ENCODE measurements at regions not wholly inside any gene's neighbourhood (a gene's known extent, or its start where the extent isn't known, plus 50 kb on each side); places are given as distances from the start of the nearest gene placed in this dataset.

GRCh38 chr7:51640841-51641240 lies 324.2 kb upstream of the COBL start:
- no peak overlapping the region for H3K4me3 Mint-ChIP-seq
- H3K9me3 Mint-ChIP-seq, result peaks cover 11% of the 10 kb centered on the region
- H3K27ac Mint-ChIP-seq, result no peak overlapping the region
- H3K4me1 Mint-ChIP-seq (ENCODE audit: low read depth), result no peaks in the 10 kb centered on the region
- no peaks in the 10 kb centered on the region for H3K36me3 Mint-ChIP-seq (ENCODE audit: low read depth)
- H3K27me3 Mint-ChIP-seq (ENCODE audit: low read depth), result no peaks in the 10 kb centered on the region

- Mint-ChIP-seq H3K9me3 (peaks cover 9% of the 10 kb centered on the region), H3K36me3 (ENCODE audit: low read depth) (no peaks in the 10 kb centered on the region), H3K27me3 (ENCODE audit: low read depth) (no peaks in the 10 kb centered on the region), H3K27ac (no peak overlapping the region), H3K4me1 (ENCODE audit: low read depth) (no peaks in the 10 kb centered on the region), H3K4me3 (no peak overlapping the region)
These were observed 323.2 kb upstream of the COBL start for GRCh38 chr7:51639661-51640334.

GRCh38 chr7:51636503-51636902 lies 319.9 kb upstream of the COBL start:
- Mint-ChIP-seq H3K36me3 (ENCODE audit: low read depth) (no peaks in the 10 kb centered on the region), H3K27ac (no peak overlapping the region)

GRCh38 chr7:51635775-51636174 lies 319.2 kb upstream of the COBL start:
- Mint-ChIP-seq H3K27ac (no peak overlapping the region), H3K36me3 (ENCODE audit: low read depth) (no peaks in the 10 kb centered on the region), H3K4me1 (ENCODE audit: low read depth) (no peaks in the 10 kb centered on the region), H3K9me3 (peaks cover 9% of the 10 kb centered on the region), H3K27me3 (ENCODE audit: low read depth) (no peaks in the 10 kb centered on the region), H3K4me3 (no peak overlapping the region)

More at GRCh38 chr7:51636503-51636902, 319.9 kb upstream of the COBL start:
- Mint-ChIP-seq H3K27me3 (ENCODE audit: low read depth) (no peaks in the 10 kb centered on the region), H3K4me3 (no peak overlapping the region), H3K9me3 (peaks cover 3% of the 10 kb centered on the region), H3K4me1 (ENCODE audit: low read depth) (no peaks in the 10 kb centered on the region)

- peaks cover 15% of the 10 kb centered on the region for H3K9me3 Mint-ChIP-seq
- no peaks in the 10 kb centered on the region for H3K4me1 Mint-ChIP-seq (ENCODE audit: low read depth)
- no peak overlapping the region for H3K27ac Mint-ChIP-seq
- H3K36me3 Mint-ChIP-seq (ENCODE audit: low read depth), result no peaks in the 10 kb centered on the region
- no peak overlapping the region for H3K4me3 Mint-ChIP-seq
- H3K27me3 Mint-ChIP-seq (ENCODE audit: low read depth), result no peaks in the 10 kb centered on the region
These were observed 317.9 kb upstream of the COBL start for GRCh38 chr7:51634538-51634937.

- Mint-ChIP-seq H3K27me3 (ENCODE audit: low read depth) (no peaks in the 10 kb centered on the region), H3K4me3 (no peak overlapping the region), H3K27ac (no peak overlapping the region), H3K36me3 (ENCODE audit: low read depth) (no peaks in the 10 kb centered on the region), H3K9me3 (peaks cover 18% of the 10 kb centered on the region), H3K4me1 (ENCODE audit: low read depth) (no peaks in the 10 kb centered on the region)
These were observed 317.4 kb upstream of the COBL start for GRCh38 chr7:51634025-51634424.

- Mint-ChIP-seq H3K27ac (no peak overlapping the region), H3K4me1 (ENCODE audit: low read depth) (no peaks in the 10 kb centered on the region), H3K9me3 (peaks cover 18% of the 10 kb centered on the region), H3K36me3 (ENCODE audit: low read depth) (no peaks in the 10 kb centered on the region), H3K4me3 (no peak overlapping the region), H3K27me3 (ENCODE audit: low read depth) (no peaks in the 10 kb centered on the region)
These were observed 317.0 kb upstream of the COBL start for GRCh38 chr7:51633596-51633995.

GRCh38 chr7:51633006-51633405 lies 316.4 kb upstream of the COBL start:
- Mint-ChIP-seq H3K27me3 (ENCODE audit: low read depth) (no peaks in the 10 kb centered on the region), H3K27ac (no peak overlapping the region), H3K4me1 (ENCODE audit: low read depth) (no peaks in the 10 kb centered on the region), H3K9me3 (peaks cover 18% of the 10 kb centered on the region), H3K36me3 (ENCODE audit: low read depth) (no peaks in the 10 kb centered on the region), H3K4me3 (no peak overlapping the region)

- no peaks in the 10 kb centered on the region for H3K27me3 Mint-ChIP-seq (ENCODE audit: low read depth)
- H3K4me3 Mint-ChIP-seq, result no peak overlapping the region
- H3K4me1 Mint-ChIP-seq (ENCODE audit: low read depth), result no peaks in the 10 kb centered on the region
- H3K9me3 Mint-ChIP-seq, result peaks cover 22% of the 10 kb centered on the region
- no peak overlapping the region for H3K27ac Mint-ChIP-seq
- no peaks in the 10 kb centered on the region for H3K36me3 Mint-ChIP-seq (ENCODE audit: low read depth)
These were observed 314.3 kb upstream of the COBL start for GRCh38 chr7:51630933-51631332.

- Mint-ChIP-seq H3K36me3 (ENCODE audit: low read depth) (no peaks in the 10 kb centered on the region), H3K27me3 (ENCODE audit: low read depth) (no peaks in the 10 kb centered on the region), H3K4me3 (no peak overlapping the region), H3K27ac (no peak overlapping the region), H3K4me1 (ENCODE audit: low read depth) (no peaks in the 10 kb centered on the region), H3K9me3 (peaks cover 25% of the 10 kb centered on the region)
These were observed 312.6 kb upstream of the COBL start for GRCh38 chr7:51629206-51629605.

GRCh38 chr7:51621956-51622355 lies 305.3 kb upstream of the COBL start:
- Mint-ChIP-seq H3K36me3 (ENCODE audit: low read depth) (no peaks in the 10 kb centered on the region), H3K27ac (no peak overlapping the region), H3K4me1 (ENCODE audit: low read depth) (no peaks in the 10 kb centered on the region), H3K27me3 (ENCODE audit: low read depth) (no peaks in the 10 kb centered on the region), H3K4me3 (no peak overlapping the region), H3K9me3 (peaks cover 23% of the 10 kb centered on the region)

GRCh38 chr7:51620706-51621105 lies 304.1 kb upstream of the COBL start:
- Mint-ChIP-seq H3K4me1 (ENCODE audit: low read depth) (no peaks in the 10 kb centered on the region), H3K36me3 (ENCODE audit: low read depth) (no peaks in the 10 kb centered on the region), H3K9me3 (peaks cover 19% of the 10 kb centered on the region), H3K27me3 (ENCODE audit: low read depth) (no peaks in the 10 kb centered on the region), H3K27ac (no peak overlapping the region), H3K4me3 (no peak overlapping the region)

GRCh38 chr7:51619880-51620279 lies 303.3 kb upstream of the COBL start:
- Mint-ChIP-seq H3K4me1 (ENCODE audit: low read depth) (no peaks in the 10 kb centered on the region), H3K9me3 (peaks cover 19% of the 10 kb centered on the region), H3K36me3 (ENCODE audit: low read depth) (no peaks in the 10 kb centered on the region), H3K27me3 (ENCODE audit: low read depth) (no peaks in the 10 kb centered on the region), H3K27ac (no peak overlapping the region), H3K4me3 (no peak overlapping the region)

GRCh38 chr7:51617686-51618085 lies 301.1 kb upstream of the COBL start:
- Mint-ChIP-seq H3K27ac (no peak overlapping the region), H3K4me1 (ENCODE audit: low read depth) (no peaks in the 10 kb centered on the region), H3K4me3 (no peak overlapping the region), H3K27me3 (ENCODE audit: low read depth) (no peaks in the 10 kb centered on the region), H3K36me3 (ENCODE audit: low read depth) (no peaks in the 10 kb centered on the region), H3K9me3 (peaks cover 11% of the 10 kb centered on the region)

GRCh38 chr7:51613911-51614357 lies 297.3 kb upstream of the COBL start:
- Mint-ChIP-seq H3K9me3 (peaks cover 8% of the 10 kb centered on the region), H3K36me3 (ENCODE audit: low read depth) (no peaks in the 10 kb centered on the region), H3K4me3 (no peak overlapping the region), H3K27me3 (ENCODE audit: low read depth) (no peaks in the 10 kb centered on the region), H3K4me1 (ENCODE audit: low read depth) (no peaks in the 10 kb centered on the region), H3K27ac (no peak overlapping the region)

GRCh38 chr7:51611937-51612336 lies 295.3 kb upstream of the COBL start:
- Mint-ChIP-seq H3K4me1 (ENCODE audit: low read depth) (no peaks in the 10 kb centered on the region), H3K27me3 (ENCODE audit: low read depth) (no peaks in the 10 kb centered on the region), H3K27ac (no peak overlapping the region), H3K4me3 (no peak overlapping the region), H3K36me3 (ENCODE audit: low read depth) (no peaks in the 10 kb centered on the region), H3K9me3 (peaks cover 11% of the 10 kb centered on the region)

All from T-helper 1 cell treated with Interleukin-12 subunit alpha and Interleukin-12 subunit beta and Interleukin-4 antibody, amounts not matched to agents 30 μg/mL and 1 μg/mL, for 36 hours (primary cell).